ENCODE measurements at regions not wholly inside any gene's neighbourhood (a gene's known extent, or its start where the extent isn't known, plus 50 kb on each side); places are given as distances from the start of the nearest gene placed in this dataset.
"Not testable (repeated sequence)": the region's sequence is repeated elsewhere in the genome, so short reads cannot be mapped to it uniquely, and the experiment has no call there.

- DNase-seq (ENCODE audit: low spot score): not testable (repeated sequence)
Measured at GRCh38 chr13:90946125-90946524, 401.4 kb upstream of the MIR17HG start.

- DNase-seq (ENCODE audit: low spot score): no peak
Measured at GRCh38 chr13:90947976-90948375, 399.5 kb upstream of the MIR17HG start.

- DNase-seq (ENCODE audit: low spot score): no peak
Measured at GRCh38 chr13:90950160-90950559, 397.3 kb upstream of the MIR17HG start.

GRCh38 chr13:90951663-90952062, 395.8 kb upstream of the MIR17HG start:
- no peak for DNase-seq (ENCODE audit: low spot score)

GRCh38 chr13:90952326-90952725, 395.2 kb upstream of the MIR17HG start:
- DNase-seq (ENCODE audit: low spot score): no peak

GRCh38 chr13:90954605-90955195, 392.8 kb upstream of the MIR17HG start:
- no peak for DNase-seq (ENCODE audit: low spot score)

GRCh38 chr13:90956031-90956430, 391.5 kb upstream of the MIR17HG start:
- DNase-seq (ENCODE audit: low spot score): no peak

GRCh38 chr13:90958866-90959265, 388.6 kb upstream of the MIR17HG start:
- no peak for DNase-seq (ENCODE audit: low spot score)

GRCh38 chr13:90968166-90968904, 379.2 kb upstream of the MIR17HG start:
- no peak for DNase-seq (ENCODE audit: low spot score)

GRCh38 chr13:90974249-90974975, 373.1 kb upstream of the MIR17HG start:
- DNase-seq (ENCODE audit: low spot score): no peak

GRCh38 chr13:90979059-90979458, 368.4 kb upstream of the MIR17HG start:
- DNase-seq (ENCODE audit: low spot score): no peak

- DNase-seq (ENCODE audit: low spot score): no peak
Measured at GRCh38 chr13:90984756-90985155, 362.7 kb upstream of the MIR17HG start.

GRCh38 chr13:90995001-90995400, 352.5 kb upstream of the MIR17HG start:
- DNase-seq (ENCODE audit: low spot score): no peak

- DNase-seq (ENCODE audit: low spot score): no peak
Measured at GRCh38 chr13:90995614-90996013, 351.9 kb upstream of the MIR17HG start.

- DNase-seq (ENCODE audit: low spot score): no peak
Measured at GRCh38 chr13:90997951-90998350, 349.5 kb upstream of the MIR17HG start.

GRCh38 chr13:90999401-90999800, 348.1 kb upstream of the MIR17HG start:
- DNase-seq (ENCODE audit: low spot score): no peak

GRCh38 chr13:91001371-91001770, 346.1 kb upstream of the MIR17HG start:
- DNase-seq (ENCODE audit: low spot score): no peak

- DNase-seq (ENCODE audit: low spot score): no peak
Measured at GRCh38 chr13:91014696-91015095, 332.8 kb upstream of the MIR17HG start.

- DNase-seq (ENCODE audit: low spot score): no peak
Measured at GRCh38 chr13:91017031-91017668, 330.3 kb upstream of the MIR17HG start.

- DNase-seq (ENCODE audit: low spot score): no peak
Measured at GRCh38 chr13:91017669-91018053, 329.8 kb upstream of the MIR17HG start.

GRCh38 chr13:91020461-91021034, 326.9 kb upstream of the MIR17HG start:
- DNase-seq (ENCODE audit: low spot score): no peak

- no peak for DNase-seq (ENCODE audit: low spot score)
Measured at GRCh38 chr13:91024157-91024792, 323.2 kb upstream of the MIR17HG start.

Measured in CD4-positive, alpha-beta T cell treated with Interleukin-15 for 4 hours (primary cell).